Stimulated activated CD4-positive, alpha-beta T cell treated with anti-CD3 and anti-CD28 coated beads, Interleukin-2, amount 100 ng/mL, for 48 hours (primary cell): ENCODE measurements at regions not wholly inside any gene's neighbourhood (a gene's known extent, or its start where the extent isn't known, plus 50 kb on each side); places are given as distances from the start of the nearest gene placed in this dataset.
"Not testable (repeated sequence)": the region's sequence is repeated elsewhere in the genome, so short reads cannot be mapped to it uniquely, and the experiment has no call there.

ENCODE experiments used
- DNase-seq, 2 donors: peaks; one replicate each; pipeline ENCODE4 v3.0.0-alpha.2; 2020

DNA sequence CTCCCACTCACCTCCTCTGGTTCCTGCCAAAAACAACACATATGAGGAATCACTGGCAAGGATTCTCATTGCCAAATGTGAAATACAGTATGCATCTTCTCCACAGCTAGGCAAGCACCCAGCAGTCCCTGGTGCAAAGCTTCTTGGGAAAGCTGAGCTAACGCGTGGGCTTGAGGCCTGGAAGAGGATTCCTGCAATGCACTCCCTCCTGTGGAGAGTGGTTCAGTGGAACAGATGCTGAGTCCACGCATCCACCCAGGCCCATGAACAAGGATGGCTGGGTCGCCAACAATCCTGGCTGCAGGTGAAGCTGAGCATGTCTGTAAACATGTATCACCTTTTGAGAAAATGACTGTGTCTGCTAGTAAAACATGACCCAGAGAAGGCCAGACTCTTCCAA lies 113.2 kb upstream of the CHST15 start:
- no peak for DNase-seq

DNA sequence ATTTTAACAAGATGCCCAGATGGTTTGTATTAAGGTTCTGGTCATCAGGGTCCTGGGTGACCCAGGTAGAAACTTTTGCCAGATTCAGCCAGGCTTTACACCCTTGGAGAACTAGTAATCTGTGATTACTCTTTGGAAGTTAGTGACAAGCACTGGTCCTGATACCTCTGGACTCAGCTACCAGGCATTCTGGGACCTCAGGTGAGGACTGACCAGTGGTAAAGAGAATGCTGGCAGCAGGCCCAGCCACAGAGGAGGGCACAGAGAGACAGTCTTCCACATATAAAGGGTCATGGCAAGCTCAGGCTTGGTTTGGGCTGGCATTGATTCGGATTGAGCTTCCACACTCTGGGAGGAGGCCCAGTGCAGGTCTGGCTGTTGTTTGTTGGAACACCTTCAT lies 112.0 kb upstream of the CHST15 start:
- no peak for DNase-seq

DNA sequence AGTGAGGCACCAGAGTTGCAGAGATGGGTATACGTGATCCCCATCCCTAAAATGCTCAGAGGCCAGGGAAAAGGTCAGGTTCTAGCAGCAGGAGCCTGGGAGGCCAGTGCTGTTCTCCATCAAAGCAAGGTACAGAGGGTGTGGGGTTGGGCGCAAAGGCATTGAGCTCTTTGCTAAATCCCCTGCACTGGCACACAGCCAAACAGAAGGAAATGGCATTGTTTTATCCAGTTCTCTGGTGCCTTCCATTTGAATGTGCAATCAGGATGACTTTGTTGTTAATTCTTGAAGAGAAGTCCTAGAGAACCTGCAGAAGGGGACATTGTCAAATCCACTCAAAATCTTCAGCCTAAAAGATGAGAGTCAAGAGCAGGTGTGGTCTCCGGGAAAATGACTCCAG lies 111.3 kb upstream of the CHST15 start:
- DNase-seq = no peak

DNA sequence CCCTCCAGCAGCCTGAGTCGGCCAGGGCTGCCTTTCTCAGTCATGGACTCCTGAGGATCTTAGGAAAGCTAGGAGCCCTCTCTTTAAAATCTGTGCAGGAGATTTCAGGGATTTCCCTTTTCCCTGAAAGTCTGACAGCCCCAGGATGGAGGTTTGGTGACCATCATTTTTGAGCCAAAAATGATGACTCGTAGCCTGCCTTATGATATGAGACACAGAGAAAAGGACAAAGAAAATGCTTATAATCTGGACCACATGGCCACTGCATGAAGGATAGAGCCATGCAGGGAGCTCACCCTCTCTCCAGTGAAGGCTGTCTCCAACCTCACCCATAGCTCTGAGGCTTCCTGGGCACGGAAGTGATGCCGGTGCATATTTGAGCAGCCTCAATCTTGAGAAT lies 106.6 kb upstream of the CHST15 start:
- DNase-seq = no peak

DNA sequence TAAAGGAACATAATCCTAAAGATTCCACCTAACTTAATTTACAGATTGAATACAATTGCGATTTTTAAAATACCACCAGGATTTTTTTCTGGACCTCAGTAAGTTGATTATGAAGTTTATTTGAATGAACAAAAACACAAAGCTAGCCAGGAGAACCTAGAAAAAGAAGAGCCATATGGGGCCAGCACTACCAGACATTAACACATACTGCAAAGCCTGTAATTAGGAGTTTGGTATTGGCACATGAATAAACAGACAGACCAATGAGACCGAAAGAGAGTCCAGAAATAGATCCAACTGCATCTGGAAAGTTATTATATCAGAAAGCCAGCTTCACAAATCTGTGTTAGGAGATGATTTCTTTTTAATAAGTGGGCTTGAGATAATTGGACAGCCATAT lies 105.5 kb upstream of the CHST15 start:
- no peak for DNase-seq

DNA sequence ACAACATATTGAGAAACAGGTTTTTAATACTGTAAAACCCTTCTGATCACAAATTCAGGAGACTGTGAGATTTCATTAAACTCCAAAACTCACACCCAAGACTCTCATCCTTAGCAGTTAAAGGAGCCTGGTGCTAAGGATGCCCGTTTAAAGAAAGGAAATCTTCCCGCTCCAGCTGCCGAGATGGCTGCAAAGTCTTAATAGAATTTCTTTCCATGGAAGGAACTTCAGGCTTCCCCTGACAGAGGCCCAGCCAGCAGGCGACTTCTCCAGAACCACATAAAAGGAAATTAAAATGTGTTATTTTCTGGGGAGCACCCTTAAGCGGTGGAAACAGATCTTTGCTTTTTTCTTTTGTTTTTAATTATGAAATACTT lies 104.7 kb upstream of the CHST15 start:
- DNase-seq = no peak

DNA sequence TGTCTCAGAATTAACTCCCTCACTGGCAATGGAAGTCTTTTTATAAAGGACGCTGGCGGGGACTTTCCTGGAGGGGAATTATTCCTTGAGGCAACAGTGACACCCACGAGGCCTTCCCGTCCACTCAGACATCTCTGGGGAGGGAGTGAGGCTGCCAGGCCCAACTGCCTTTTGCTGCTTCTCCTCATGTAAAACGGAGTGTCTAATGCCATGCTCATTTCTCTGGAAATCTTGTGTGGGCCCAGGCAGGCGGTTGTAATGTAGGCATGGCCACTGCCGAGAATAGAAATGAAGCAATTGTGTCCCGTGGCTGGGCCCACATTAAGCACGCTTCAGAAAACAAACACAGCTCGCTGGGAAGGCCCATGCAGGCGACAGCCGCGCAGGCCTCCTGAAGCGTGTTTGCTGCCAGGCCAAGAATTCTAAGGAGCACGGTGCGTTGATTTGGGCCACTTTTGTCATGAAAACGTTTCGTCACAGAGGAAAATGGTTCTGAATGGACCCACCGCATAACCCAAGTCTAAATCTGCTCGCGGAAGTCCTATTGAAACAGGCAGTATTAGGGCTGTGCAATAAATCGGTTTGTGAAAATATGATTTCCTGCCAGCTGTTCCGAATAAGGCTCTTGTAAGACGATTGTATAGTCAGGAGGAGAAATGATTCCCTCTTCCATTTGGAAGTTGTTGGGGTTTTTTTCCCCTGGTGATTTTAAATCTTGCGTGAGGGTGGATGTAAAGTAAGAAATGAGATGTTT lies 104.2 kb upstream of the CHST15 start:
- DNase-seq = no peak

DNA sequence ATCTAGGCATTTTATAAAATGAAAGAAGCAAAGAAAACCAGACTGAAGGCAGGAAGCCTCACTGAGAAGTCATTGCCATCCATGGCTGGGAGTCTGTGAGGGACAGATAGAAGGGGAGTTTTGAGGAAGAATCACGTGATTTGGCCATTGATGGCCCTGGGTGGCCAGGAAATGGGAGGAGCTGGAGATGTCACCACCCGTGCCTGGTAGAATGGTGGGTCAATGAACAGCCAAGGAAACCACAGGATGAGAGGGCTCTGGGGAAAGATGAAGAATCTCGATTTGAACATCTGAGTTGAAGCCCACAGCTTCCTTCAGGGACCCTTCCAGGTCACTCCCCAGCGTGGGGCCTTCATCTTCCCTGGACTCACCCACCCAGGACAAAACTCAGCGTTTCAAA lies 103.3 kb upstream of the CHST15 start:
- DNase-seq = no peak

DNA sequence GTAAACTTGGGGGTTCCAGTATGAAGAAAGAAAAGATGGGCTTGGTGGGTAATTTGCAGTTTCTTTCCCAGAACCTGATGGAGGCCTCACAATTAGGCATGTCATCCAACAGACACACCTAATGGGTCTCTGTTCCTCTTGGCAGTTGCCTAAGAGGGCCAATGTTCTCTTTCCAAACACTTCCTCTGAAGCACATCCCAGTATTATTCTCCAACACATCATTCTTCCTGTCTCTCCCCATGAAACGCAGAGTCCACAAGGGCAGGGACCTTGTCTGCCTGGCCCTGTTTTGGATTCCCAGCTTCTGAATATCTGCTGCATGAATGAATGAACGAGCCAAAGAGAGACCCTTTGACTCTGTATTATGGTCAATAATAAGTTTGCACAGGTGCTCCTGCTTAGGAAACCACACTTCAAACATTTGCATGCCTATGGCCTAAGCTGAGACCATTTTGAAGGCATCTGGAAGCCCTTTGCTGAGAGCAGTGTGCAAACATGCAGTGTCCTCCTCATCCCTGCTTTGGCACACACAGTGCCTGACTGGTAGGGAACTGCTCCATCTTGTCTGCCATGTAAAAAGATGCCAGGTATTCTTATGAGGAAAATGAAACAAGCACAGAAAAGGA lies 100.9 kb upstream of the CHST15 start:
- no peak for DNase-seq

DNA sequence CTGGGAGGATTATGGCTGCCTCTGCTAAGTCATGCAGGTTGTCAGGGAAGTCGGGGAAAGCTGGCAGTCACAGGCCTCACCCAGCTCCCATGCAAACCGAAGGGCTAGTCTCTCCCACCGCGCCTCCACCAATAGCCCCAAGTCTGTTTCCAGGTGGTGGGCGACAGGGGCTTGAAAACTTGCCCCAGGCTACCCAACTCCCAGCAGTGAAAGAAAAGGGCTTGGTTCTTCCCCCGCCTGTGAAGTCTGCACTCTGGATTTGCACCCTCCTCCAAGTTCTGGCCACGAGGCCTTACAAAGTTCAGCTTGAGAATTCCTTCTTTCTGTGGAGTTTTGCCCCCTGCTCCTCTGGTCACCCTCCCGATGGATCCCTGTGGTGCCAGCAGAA lies 99.9 kb upstream of the CHST15 start:
- DNase-seq = no peak

DNA sequence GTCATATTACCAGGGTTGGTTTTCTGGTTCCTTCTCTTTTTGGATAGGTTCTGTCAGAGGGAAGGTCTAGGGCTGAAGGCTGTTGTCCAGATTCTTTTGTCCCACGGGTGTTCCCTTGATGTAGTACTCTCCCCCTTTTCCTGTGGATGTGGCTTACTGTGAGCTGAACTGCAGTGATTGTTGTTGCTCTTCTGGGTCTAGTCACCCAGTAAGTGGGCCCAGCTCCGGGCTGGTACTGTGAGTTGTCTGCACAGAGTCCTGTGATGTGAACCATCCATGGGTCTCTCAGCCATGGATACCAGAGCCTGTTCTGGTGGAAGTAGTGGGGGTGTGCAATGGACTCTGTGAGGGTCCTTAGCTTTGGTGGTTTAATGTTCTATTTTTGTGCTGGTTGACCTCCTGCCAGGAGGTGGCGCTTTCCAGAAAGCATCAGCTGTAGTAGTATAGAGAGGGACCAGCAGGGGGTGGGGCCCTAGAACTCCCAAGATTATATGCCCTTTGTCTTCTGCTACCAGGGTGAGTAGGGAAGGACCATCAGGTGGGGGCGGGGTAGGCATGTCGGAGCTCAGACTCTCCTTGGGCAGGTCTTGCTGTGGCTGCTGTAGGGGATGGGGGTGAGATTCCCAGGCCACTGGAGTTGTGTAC lies 99.4 kb upstream of the CHST15 start:
- DNase-seq = not testable (repeated sequence)

DNA sequence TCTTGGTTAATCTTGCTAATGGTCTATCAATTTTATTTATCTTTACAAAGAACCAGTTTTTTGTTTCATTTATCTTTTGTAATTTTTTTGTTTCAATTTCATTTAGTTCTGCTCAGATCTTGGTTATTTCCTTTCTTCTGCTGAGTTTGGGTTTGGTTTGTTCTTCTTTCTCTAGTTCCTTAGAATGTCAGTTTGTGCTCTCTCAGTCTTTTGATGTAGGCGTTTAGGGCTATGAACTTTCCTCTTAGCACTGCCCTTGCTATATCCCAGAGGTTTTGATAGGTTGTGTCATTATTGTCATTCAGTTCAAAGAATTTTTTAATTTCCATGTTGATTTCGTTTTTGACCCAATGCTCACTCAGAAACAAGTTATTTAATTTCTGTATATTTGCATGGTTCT lies 97.1 kb upstream of the CHST15 start:
- DNase-seq = not testable (repeated sequence)

DNA sequence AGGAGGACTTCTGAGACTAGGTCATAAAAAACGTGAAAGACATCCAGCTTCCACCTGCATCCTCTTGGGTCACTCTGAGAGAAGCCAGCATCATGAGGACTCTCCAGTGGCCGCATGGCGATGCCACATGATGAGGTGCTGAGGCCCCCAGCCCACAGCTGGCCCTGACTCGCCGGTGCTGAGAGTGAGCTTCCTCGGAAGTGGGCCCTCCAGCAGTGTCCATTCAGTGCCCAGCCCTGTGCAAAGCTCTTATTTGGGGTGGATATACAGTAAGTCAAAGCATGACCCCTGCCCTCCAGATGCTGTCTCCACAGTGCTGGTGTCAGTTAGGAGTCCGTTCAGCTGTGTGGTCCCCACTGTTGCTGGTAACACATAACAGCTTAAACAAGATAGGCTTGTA lies 93.6 kb upstream of the CHST15 start:
- no peak for DNase-seq

DNA sequence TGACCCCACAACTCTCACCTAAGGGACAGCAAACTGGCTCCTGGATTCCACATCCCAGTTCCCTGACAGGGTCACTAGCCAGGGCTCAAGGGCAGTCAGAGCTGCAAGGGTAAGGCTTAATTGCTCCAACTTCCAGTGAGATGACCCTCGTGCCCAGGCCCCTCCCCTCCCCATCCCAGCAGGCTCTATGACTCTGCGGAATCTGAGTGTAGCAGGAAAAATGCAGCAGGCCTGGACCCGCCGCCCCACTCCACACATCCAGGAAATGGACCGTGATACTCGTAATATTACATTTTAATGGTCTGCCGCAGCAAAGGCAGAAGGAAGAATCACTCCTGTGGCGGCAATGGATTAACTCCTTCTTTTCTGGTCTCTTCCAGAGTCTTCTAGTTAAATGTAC lies 91.7 kb upstream of the CHST15 start:
- DNase-seq = no peak

DNA sequence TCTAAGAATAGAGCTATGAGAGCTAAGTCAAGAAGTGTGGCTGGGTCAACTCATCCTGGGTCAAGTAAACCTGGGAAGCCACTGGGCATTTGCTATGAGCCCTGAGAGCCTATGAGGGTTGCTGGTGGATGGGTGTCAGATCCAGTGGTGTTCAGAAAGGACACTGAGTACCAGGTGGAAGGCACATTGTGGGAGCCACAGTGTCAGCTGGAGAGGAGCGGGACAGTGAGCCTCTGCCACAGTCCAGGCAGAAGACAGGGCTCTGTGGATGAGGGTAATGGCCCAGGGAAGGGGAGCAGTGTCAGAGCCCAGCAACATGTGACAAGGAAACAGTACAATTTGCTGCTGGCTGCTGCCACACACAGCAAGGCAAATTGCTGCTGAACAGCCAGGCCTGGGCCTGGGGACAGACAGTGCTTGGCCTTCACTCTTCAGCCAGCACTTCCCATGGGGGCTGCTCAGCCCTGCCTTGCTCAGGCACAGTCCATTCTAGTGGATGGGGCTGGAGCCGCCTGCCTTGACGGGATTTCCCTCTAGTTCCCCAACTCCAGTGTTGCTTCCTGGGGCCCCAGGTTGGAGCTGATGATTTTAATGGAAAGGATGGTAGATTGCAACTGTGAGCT lies 90.9 kb upstream of the CHST15 start:
- DNase-seq = no peak

DNA sequence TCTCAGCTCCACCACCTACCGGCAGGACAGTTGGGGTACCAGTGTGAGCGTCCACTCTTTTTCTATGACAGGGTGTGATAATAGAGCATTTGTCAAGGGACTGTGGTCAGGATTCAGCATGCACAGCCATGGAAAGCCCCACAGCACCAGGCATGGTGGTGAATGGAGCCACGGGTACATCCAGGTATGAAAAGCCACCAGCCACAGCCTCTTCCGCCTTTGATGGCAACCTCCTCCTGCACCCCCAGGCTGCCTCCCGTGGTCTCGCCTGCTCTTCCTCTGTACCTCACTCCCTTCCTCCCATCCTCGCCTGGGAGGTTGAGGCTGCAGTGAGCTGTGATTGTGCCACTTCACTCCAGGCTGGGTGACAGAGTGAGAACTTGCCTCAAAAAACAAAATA lies 90.2 kb upstream of the CHST15 start:
- no peak for DNase-seq

DNA sequence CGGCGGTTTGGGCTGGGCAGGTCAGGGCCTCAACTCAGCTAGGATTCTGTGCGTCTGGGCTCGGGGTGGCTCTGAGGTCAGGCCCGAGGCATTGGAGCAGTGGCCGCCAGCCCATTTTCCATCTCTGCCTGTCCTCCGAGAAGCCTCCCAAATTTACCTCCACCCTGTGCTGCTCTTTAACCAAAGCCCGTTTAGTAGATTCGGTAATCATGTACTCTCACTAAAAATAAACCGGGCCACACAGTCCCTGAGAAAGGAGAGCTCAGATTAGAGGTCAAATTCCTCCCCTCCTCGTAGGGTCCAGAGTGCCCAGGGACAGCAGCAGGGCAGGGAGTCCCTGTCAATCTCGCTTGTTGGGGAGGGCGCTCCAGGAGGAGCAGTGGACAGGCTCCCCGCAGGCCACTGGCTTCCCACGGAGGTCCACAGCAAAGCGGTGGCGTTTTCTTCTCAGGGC lies 88.7 kb upstream of the CHST15 start:
- DNase-seq = no peak

DNA sequence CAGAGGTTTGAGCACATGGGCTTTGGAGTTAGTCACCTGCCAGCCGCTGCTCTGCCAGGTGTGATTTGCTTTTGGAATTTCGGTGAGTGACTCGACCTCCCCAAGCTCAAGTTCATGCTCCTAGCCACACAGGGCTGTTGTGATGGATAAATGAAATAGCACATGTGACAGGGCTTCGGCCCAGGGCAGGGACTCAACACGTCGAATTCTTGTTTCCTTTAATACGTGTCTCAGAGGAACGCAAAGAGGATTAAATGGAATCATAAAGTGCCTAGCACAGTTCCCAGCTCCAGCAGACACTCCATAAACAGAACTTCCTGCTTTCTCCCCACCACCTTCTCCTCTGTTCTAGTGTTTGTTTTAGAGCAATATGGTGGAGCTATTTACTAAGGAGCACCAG lies 88.3 kb upstream of the CHST15 start:
- DNase-seq = no peak

DNA sequence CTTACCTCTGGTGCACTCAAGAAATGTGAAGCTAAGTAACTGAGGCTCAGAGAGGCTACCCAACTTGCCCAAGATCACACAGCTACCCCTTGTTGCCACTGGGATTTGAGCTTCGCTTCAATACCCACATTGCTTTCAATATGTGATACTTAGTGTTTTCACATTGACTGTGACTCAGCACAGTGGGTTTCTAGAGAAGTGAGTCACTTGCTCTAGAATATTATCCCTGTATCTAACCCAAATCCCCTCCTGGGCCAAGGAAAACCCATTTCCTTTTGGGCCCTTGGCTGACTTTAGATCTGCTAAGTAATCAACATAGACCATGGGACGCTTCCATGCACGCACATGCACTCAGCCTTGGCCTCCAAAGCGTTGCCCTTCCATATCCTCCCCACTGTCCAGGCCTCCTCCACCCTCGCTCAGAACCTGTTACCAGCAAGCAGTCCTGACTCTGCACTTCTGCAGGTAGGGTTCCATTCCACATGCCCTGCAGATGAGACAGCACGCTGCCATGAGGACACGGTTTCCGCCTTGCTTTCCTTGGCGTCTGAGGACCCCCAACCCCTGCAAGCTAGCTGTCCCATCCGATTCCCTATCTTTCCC lies 87.7 kb upstream of the CHST15 start:
- no peak for DNase-seq

DNA sequence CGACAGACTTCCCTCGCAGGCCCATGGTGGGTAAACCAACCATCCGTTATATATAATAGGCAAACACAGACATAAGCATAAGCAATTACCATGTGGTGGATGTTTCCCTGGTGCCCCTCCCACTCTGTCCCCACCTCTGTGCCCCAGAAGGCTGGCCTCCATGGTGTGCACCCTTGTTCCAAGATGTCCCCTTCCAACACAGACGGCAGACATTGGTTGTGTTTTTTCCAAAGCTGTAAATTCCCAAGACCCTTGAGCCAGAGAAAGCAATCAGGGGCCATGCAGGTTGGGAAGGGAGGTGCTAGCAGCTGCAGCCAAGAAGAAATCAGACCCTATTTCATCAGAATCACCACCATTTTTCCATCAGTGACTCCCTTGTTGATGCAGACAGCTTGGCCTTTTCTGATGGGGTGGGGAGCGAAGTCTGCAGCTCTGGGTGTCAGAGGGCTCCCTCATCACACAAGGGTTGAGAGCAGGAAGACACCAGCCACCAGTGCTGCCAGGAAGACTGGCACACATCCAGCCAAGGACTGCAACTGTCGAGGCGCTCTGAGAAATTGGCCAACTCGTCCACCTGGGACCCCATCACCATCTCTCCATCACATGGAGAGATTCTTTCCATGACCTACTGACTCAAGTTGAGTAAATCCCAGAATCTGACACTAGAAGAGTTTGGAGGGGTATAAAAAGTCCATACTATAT lies 86.8 kb upstream of the CHST15 start:
- no peak for DNase-seq

DNA sequence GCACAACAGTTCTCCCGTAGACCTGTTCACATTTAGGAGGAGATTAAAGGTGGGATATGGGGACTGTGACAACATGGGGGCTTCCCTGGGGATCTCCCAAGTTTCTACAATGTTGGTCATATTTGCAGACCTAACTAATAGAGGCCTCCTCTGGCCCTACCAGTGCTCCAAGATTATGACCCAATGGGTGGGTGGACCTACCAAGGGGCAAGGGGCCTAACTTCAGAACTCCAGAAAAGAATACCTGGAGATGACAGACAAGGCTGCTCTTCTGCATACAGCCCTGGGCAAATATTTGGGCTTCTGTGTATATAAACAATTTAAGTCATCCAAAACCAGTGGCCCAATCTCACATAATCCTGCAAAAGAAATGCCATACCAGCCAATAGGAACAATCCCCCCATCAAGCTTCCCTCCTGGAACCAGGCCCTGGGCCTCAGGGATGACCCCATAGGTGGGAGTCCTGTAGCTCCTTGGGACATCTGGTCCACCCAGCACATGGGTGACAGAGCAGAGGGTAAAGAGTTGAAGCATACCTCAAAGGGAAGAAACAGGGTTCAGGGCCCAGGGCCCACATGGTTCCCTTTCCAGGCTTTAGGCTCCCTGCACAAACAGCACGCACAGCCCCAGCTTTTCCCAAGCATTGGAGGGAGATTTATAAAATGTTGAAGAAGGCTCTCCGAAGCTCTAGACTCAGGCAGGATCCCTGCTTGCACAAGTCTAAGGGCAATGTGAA lies 86.1 kb upstream of the CHST15 start:
- no peak for DNase-seq

DNA sequence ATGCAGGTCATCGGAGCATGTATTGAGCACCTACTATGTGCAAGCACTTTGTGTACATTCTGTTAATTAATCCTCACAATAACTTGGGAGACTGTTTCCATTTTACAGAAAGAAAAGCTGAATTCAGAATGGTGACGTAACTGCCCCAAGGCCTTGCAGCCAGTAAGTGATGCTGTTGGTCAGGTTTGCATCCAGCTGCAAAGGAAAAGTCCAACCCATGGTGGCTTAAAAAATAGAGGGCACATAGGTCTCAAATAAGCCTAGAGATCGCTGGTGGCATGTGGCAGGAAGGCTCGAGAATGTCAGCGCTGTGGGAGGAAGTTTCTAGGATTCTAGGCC lies 83.8 kb upstream of the CHST15 start:
- DNase-seq = no peak
